GM23338 (cell line): ENCODE measurements at regions not wholly inside any gene's neighbourhood (a gene's known extent, or its start where the extent isn't known, plus 50 kb on each side); places are given as distances from the start of the nearest gene placed in this dataset.

Experiments
- CREB1 ChIP-seq: fragments of 250-450 bp; sonication (Bioruptor Pico); IDR thresholded peaks from 2 replicates; pipeline ENCODE4 v1.5.0; 2020; ENCODE audit warnings: low read depth, mild to moderate bottlenecking, moderate library complexity
- EZH2 ChIP-seq: fragments of 200-600 bp; sonication (generic); IDR thresholded peaks from one replicate; pipeline ENCODE4 v1.8.0; 2017; ENCODE audit warnings: antibody characterized with exemption, mild to moderate bottlenecking, low read depth; ENCODE audit not compliant: unreplicated experiment
- EZH2phosphoT487 ChIP-seq: fragments of 200-600 bp; sonication (generic); IDR thresholded peaks from one replicate; pipeline ENCODE4 v1.8.1; 2018; ENCODE audit warnings: antibody characterized with exemption; ENCODE audit not compliant: unreplicated experiment
- NANOG ChIP-seq: IDR thresholded peaks from 2 replicates; pipeline ENCODE4 v1.6.1; 2016; ENCODE audit warnings: antibody characterized with exemption, borderline replicate concordance
- STAT1 ChIP-seq: IDR thresholded peaks from one replicate; pipeline ENCODE4 v1.6.1; 2016; ENCODE audit warnings: antibody characterized with exemption; ENCODE audit not compliant: unreplicated experiment
- TF ChIP-seq, protein P1 (sequence below): fragments of 250-450 bp; sonication (Bioruptor Pico); IDR thresholded peaks from 2 replicates; pipeline ENCODE4 v1.5.0; 2020; ENCODE audit warnings: mild to moderate bottlenecking, moderate library complexity
- TF ChIP-seq, protein P2 (sequence below): IDR thresholded peaks from 2 replicates; pipeline ENCODE4 v1.6.1; 2016; ENCODE audit warnings: antibody characterized with exemption
- TF ChIP-seq, protein P3 (sequence below): IDR thresholded peaks from one replicate; pipeline ENCODE4 v1.6.1; 2018; ENCODE audit warnings: antibody characterized with exemption; ENCODE audit not compliant: unreplicated experiment

DNA sequence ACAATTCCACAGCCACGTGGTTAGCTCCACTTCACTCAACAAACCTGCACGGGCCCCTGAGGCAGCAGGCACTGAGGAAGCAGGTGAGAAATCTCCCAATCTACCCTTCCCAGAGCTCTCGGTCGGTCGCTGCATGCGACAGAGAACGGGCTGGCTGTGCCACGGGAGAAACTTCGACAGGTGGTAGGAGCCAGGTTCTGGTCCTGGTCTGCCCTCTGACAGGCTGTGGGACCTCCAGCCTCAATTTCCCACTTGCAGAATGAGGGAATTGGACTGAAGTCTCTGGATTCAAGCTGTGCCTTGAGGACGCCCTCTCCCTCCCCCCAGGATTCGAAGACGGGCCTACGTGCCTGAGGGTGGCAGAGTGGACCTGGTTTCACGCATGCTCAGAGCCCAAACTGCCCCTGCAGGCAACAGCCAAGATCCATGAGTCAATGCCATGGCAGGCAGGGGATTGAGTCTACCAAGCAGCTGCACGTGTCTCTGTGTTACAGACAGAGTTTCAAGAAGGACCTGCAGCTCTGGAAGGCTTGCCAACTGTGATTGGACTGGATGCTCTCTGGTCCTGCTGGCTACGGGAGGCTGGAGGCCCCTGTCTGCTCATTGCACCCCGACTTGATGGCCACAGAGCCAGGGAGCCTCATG, 215.0 kb downstream of the USP6NL start (continued):
- TF ChIP-seq, protein P1, sequence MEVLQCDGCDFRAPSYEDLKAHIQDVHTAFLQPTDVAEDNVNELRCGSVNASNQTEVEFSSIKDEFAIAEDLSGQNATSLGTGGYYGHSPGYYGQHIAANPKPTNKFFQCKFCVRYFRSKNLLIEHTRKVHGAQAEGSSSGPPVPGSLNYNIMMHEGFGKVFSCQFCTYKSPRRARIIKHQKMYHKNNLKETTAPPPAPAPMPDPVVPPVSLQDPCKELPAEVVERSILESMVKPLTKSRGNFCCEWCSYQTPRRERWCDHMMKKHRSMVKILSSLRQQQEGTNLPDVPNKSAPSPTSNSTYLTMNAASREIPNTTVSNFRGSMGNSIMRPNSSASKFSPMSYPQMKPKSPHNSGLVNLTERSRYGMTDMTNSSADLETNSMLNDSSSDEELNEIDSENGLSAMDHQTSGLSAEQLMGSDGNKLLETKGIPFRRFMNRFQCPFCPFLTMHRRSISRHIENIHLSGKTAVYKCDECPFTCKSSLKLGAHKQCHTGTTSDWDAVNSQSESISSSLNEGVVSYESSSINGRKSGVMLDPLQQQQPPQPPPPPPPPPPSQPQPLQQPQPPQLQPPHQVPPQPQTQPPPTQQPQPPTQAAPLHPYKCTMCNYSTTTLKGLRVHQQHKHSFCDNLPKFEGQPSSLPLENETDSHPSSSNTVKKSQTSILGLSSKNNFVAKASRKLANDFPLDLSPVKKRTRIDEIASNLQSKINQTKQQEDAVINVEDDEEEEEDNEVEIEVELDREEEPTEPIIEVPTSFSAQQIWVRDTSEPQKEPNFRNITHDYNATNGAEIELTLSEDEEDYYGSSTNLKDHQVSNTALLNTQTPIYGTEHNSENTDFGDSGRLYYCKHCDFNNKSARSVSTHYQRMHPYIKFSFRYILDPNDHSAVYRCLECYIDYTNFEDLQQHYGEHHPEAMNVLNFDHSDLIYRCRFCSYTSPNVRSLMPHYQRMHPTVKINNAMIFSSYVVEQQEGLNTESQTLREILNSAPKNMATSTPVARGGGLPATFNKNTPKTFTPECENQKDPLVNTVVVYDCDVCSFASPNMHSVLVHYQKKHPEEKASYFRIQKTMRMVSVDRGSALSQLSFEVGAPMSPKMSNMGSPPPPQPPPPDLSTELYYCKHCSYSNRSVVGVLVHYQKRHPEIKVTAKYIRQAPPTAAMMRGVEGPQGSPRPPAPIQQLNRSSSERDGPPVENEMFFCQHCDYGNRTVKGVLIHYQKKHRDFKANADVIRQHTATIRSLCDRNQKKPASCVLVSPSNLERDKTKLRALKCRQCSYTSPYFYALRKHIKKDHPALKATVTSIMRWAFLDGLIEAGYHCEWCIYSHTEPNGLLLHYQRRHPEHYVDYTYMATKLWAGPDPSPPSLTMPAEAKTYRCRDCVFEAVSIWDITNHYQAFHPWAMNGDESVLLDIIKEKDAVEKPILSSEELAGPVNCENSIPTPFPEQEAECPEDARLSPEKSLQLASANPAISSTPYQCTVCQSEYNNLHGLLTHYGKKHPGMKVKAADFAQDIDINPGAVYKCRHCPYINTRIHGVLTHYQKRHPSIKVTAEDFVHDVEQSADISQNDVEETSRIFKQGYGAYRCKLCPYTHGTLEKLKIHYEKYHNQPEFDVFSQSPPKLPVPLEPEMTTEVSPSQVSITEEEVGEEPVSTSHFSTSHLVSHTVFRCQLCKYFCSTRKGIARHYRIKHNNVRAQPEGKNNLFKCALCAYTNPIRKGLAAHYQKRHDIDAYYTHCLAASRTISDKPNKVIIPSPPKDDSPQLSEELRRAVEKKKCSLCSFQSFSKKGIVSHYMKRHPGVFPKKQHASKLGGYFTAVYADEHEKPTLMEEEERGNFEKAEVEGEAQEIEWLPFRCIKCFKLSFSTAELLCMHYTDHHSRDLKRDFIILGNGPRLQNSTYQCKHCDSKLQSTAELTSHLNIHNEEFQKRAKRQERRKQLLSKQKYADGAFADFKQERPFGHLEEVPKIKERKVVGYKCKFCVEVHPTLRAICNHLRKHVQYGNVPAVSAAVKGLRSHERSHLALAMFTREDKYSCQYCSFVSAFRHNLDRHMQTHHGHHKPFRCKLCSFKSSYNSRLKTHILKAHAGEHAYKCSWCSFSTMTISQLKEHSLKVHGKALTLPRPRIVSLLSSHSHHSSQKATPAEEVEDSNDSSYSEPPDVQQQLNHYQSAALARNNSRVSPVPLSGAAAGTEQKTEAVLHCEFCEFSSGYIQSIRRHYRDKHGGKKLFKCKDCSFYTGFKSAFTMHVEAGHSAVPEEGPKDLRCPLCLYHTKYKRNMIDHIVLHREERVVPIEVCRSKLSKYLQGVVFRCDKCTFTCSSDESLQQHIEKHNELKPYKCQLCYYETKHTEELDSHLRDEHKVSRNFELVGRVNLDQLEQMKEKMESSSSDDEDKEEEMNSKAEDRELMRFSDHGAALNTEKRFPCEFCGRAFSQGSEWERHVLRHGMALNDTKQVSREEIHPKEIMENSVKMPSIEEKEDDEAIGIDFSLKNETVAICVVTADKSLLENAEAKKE: no peak
- no peak for TF ChIP-seq NANOG
- no peak for TF ChIP-seq STAT1
- no peak for TF ChIP-seq CREB1 (CRISPR knock-in tag)
- TF ChIP-seq, protein P2, sequence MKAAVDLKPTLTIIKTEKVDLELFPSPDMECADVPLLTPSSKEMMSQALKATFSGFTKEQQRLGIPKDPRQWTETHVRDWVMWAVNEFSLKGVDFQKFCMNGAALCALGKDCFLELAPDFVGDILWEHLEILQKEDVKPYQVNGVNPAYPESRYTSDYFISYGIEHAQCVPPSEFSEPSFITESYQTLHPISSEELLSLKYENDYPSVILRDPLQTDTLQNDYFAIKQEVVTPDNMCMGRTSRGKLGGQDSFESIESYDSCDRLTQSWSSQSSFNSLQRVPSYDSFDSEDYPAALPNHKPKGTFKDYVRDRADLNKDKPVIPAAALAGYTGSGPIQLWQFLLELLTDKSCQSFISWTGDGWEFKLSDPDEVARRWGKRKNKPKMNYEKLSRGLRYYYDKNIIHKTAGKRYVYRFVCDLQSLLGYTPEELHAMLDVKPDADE: no peak
- no peak for TF ChIP-seq EZH2phosphoT487
- TF ChIP-seq, protein P3, sequence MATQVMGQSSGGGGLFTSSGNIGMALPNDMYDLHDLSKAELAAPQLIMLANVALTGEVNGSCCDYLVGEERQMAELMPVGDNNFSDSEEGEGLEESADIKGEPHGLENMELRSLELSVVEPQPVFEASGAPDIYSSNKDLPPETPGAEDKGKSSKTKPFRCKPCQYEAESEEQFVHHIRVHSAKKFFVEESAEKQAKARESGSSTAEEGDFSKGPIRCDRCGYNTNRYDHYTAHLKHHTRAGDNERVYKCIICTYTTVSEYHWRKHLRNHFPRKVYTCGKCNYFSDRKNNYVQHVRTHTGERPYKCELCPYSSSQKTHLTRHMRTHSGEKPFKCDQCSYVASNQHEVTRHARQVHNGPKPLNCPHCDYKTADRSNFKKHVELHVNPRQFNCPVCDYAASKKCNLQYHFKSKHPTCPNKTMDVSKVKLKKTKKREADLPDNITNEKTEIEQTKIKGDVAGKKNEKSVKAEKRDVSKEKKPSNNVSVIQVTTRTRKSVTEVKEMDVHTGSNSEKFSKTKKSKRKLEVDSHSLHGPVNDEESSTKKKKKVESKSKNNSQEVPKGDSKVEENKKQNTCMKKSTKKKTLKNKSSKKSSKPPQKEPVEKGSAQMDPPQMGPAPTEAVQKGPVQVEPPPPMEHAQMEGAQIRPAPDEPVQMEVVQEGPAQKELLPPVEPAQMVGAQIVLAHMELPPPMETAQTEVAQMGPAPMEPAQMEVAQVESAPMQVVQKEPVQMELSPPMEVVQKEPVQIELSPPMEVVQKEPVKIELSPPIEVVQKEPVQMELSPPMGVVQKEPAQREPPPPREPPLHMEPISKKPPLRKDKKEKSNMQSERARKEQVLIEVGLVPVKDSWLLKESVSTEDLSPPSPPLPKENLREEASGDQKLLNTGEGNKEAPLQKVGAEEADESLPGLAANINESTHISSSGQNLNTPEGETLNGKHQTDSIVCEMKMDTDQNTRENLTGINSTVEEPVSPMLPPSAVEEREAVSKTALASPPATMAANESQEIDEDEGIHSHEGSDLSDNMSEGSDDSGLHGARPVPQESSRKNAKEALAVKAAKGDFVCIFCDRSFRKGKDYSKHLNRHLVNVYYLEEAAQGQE: no peak
- no peak for TF ChIP-seq EZH2
